CD4-positive, alpha-beta T cell treated with Interleukin-10 for 1 hour (primary cell): ENCODE measurements at regions not wholly inside any gene's neighbourhood (a gene's known extent, or its start where the extent isn't known, plus 50 kb on each side); places are given as distances from the start of the nearest gene placed in this dataset.

Source experiments
- DNase-seq: peaks from one replicate; pipeline ENCODE4 v3.0.0-alpha.2; 2020

GRCh38 chr19:30888937-30889336 is 460.3 kb downstream of the TSHZ3 start:
- DNase-seq, result no peak

GRCh38 chr19:30887042-30887441 is 462.2 kb downstream of the TSHZ3 start:
- no peak for DNase-seq

- DNase-seq, result no peak
Observed at GRCh38 chr19:30886222-30886621, 463.0 kb downstream of the TSHZ3 start.

- no peak for DNase-seq
Observed at GRCh38 chr19:30884146-30884812, 465.0 kb downstream of the TSHZ3 start.

- DNase-seq, result no peak
Observed at GRCh38 chr19:30883071-30883470, 466.2 kb downstream of the TSHZ3 start.

DNA sequence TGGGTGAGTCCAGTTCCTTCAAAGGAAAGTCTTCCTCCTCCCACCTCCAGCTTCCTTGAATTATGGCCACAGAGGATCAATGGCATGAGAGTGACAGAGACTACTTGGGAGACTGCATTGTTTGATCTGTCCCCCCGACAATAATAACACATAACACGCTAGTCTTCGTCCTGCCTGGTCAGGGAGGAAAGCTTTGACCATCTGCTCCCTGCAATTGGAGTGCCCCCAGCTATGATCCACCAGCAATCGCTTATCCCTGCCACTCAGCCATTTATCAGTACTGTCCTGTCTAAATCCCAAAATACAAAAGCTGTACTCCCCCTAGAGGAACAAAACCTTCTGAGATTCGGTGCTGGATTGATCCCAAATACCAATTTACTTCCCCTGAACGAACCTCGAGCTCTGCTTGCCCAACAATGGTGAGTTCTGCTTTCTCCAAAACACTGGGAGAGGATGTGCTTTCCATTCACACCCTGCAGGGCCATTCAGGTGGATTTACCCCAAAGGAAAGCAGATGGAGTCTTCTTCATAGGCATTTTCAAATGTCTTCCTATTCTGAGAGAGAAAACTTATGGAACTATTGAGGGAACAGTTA is 466.7 kb downstream of the TSHZ3 start:
- DNase-seq, result no peak

GRCh38 chr19:30881930-30882329 is 467.3 kb downstream of the TSHZ3 start:
- no peak for DNase-seq

GRCh38 chr19:30881281-30881680 is 468.0 kb downstream of the TSHZ3 start:
- no peak for DNase-seq

- no peak for DNase-seq
Observed at GRCh38 chr19:30880551-30880950, 468.7 kb downstream of the TSHZ3 start.

GRCh38 chr19:30880151-30880550 is 469.1 kb downstream of the TSHZ3 start:
- DNase-seq, result no peak

DNA sequence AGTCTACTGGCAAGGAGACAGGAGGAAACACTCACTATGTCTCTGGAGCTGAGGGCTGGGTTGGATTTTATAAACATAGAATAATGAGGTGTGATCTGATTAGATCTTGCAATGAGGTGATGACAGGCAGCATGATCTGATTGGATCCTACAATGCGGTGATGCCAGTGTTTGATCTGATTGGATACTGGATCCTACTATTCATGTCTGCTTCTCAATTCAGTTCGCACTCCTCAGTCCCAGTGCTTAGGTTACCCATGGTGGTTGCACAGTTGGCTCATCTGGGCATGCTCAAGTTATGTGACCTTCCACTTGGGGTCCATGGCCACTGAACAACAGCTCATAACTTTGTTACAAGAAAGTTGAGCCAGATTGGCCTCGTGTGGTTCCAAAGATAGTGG is 469.5 kb downstream of the TSHZ3 start:
- DNase-seq, result no peak

DNA sequence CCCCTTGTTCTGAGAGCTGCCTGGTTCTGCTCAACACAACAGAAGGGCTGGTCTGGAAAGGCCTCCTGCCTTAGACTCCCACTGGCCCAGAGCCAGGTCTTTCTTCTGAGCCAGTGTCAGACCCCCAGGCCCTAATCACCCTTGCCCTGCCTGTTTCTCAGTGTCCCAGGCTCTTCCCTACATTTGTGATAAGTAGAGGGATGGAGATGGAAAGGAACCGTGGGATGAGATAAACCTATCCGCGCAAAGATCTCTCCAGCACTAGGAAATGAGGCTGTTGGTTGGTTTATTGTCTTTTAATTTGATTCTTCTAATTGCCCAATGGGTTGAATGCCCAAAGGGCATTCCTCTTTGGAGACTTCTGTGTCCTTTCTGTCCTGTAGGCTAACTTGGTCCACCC is 470.0 kb downstream of the TSHZ3 start:
- DNase-seq, result no peak

- no peak for DNase-seq
Observed at GRCh38 chr19:30878495-30878894, 470.7 kb downstream of the TSHZ3 start.

DNA sequence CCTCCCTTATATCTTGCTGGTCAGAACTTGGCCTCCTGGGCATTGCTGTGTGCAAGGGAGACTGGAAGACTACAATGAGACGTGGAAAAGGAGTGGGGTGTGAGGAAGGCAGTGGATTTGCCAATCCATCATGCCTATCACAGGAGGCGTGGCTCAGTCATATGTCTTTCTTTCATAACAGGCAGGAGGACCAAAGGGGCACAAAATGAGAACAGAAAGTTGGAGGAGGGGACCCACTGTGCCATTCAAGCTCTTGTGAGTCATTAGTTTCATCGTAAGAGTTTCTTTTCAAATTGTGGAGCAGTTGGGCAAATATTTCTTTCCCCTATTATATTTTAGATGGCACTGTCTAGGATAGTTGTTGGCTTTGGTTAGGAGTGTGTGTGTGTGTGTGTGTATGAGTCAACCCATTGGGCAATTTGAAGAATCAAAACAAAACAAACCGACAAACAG is 471.5 kb downstream of the TSHZ3 start:
- no peak for DNase-seq

- no peak for DNase-seq
Observed at GRCh38 chr19:30873691-30874090, 475.5 kb downstream of the TSHZ3 start.

GRCh38 chr19:30873003-30873402 is 476.2 kb downstream of the TSHZ3 start:
- DNase-seq, result no peak

DNA sequence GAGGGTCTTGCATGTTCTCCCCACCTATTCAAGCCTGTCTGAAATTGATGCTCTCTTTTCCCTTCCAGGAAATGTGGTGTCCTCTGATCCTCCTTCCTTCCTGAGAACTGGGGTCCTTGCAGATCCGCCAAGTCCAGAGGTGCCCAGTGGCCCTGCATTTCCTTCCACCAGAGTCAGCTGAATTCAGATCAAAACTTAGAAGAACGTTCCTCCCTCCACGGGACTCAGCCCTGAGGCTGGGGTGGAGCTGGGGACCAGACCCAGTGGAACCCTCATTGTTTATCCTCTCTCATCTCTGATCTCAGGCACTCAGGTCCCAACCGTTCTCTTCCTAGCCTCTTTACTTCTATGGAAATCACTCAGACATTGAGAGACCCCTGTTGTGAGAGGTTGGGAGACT is 477.3 kb downstream of the TSHZ3 start:
- DNase-seq, result no peak

DNA sequence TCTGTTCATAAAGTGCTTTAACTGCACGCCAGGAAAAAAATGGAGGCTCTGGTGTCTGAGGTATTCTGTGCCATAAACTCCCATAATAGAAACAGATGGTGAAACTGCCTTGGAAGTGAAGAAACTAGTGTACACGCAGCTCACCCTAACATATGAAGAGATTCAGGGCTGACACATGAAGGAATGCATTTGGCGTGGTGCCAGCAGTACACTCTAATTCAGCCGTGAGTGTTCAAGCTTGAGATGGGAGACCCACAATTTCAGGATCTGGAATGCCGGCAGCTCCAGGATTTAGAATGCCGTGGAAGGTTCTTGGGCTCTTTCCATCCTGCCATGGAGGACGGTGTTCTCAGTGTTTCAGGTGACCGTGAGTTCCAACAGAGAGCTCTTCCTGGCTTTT is 478.4 kb downstream of the TSHZ3 start:
- no peak for DNase-seq

- DNase-seq, result no peak
Observed at GRCh38 chr19:30865511-30865910, 483.7 kb downstream of the TSHZ3 start.

DNA sequence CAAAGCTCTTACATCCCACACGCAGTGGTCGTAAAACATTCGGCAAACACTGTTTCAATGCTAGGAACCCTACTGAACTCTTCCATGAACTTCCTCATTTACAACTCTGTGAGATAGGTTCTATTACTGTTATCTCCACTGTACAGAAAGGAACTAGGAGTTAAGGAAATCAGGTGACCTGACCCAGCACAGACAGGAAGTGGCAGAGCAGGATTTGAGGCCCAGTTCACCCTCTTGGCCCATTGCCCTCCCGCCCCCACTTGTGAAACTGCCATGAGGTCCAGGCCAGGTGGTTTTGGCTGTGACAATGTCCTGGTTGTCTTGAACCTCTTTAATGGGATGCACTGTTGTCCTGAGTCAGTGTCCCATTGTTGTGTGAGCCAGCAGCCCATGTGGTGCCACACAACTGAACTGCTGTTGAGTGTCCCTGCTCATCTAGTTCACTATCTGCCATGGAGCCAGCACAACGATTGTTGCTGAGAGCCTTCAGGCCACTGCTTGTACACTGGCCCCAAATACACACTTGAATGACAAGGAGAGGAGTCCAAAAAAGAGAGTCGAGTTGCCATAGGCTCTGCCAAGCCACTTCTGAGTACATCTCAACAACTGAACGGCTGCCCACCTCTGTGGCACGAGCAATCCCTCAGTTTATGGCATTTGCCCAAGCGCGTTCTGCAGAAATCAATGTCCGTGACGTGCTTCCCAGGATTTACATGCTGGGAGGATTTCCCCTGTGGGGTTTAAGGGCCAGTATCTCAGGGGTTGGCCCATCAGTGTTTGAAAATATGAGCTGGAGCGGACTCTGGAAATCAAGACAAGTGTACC is 484.6 kb downstream of the TSHZ3 start:
- DNase-seq, result no peak

GRCh38 chr19:30862876-30863275 is 486.4 kb downstream of the TSHZ3 start:
- DNase-seq, result no peak

DNA sequence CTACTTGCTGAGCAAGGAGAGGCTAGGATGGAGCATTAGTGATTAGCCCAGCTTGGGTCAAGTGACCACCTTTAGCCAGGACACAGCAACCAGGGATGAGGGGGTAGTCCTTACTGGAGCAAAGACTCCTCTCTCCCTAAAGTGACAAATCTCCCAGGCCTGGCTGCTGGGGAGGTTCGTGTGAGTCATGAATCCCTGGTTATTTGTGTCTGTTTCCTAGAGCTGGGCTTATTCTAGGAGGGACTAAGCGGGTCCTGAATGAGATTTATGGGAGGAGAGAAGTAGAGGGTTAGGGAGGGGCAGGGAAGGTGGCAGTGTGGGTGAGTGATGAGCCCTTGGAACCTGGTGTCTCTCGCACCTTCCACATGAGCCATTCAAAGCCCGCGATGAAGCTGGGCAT is 487.3 kb downstream of the TSHZ3 start:
- no peak for DNase-seq

GRCh38 chr19:30857966-30858490 is 485.8 kb downstream of the ZNF536 start:
- no peak for DNase-seq

GRCh38 chr19:30857388-30857787 is 485.2 kb downstream of the ZNF536 start:
- no peak for DNase-seq
